ENCODE measurements at regions not wholly inside any gene's neighbourhood (a gene's known extent, or its start where the extent isn't known, plus 50 kb on each side); places are given as distances from the start of the nearest gene placed in this dataset.

DNA sequence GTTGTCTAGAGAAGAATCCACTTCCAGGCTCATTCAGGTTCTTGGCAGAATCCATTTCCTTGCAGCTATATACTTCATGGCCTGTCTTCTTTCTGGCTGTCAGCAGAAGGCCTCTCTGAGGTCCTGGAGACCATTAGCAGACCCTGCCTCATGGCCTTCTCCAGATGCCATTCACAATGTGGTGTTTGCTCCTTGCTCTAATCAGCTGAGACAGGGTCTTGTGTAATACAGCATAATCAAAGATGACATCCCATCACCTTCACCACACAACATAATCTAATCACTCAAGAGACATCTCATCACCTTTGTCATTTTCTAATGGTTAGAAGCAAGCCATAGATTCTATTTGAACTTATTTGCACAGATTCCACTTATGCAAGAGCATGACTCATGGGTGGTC, 403.9 kb upstream of the LRRC7 start:
- in situ Hi-C loops (cut with HindIII; ENCODE audit: low sequenced_read_pairs), result no loop called here
- DNase-seq (ENCODE audit: low spot score), result no peak

GRCh38 chr1:69167876-69168275, 399.8 kb upstream of the LRRC7 start:
- in situ Hi-C loops (cut with HindIII; ENCODE audit: low sequenced_read_pairs), result no loop called here
- no peak for DNase-seq (ENCODE audit: low spot score)

DNA sequence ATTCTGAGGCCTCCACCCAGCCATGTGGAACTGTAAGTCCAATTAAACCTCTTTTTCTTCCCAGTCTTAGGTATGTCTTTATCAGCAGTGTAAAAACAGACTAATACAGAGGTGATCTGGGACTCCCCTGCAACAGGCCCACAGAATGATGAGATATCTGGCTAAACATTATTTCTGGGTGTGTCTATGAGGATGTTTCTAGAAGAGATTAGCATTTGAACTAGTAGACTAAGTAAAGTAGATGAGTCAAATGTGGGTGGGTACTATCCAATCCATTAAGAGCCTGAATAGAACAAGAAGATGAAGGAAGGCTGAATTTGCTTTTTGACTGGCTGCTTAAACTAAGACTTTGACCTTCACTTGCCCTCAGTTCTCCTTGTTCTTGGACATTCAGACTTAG, 396.5 kb upstream of the LRRC7 start:
- DNase-seq (ENCODE audit: low spot score), result no peak
- in situ Hi-C loops (cut with HindIII; ENCODE audit: low sequenced_read_pairs), result no loop called here

DNA sequence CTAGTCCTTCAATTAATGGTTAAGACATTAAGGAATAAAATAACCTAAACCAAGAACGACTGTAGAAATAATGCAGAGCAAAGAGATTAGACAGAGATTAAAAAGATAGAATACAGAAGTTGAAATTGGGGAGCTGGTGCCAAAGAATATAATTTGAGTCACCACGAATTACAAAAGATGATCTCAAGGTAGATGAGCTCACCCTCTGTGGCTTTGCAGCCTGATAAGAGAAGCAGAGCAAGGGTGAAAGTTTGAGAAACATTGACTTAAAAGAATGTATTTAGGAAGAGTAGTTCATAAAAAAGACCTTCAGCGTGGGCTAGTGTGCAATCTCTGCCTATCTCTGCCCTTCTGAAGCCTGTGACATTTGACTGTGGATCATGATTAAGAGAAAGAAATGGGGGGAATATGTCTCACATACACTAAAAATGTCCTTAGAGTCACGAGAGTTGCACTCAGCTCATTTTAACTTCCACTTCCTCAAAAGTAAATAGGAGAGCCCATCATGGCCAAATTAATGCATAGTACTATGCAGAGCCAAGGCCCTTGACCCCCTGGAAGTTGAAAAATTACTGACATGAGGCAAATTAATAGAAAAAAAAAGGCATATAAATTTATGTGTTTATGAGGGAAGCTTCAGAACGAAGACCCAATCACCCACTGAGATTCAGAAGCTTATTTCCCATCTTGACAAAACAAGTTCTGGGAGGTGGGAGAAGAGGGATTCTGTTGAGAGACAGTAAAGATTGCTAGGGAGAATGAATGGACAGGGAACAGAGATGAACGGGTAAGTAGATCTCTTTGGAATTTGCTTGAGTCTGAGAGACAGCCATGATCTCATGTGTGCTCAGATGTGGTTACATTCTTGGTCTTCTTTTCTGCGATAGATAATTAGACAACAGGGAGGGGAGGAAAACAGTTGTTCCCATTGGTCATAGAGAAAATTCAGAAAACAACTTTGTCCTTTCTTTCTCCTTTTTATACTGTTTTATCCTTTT, 395.4 kb upstream of the LRRC7 start:
- in situ Hi-C loops (cut with HindIII; ENCODE audit: low sequenced_read_pairs), result no loop called here
- DNase-seq (ENCODE audit: low spot score), result no peak

DNA sequence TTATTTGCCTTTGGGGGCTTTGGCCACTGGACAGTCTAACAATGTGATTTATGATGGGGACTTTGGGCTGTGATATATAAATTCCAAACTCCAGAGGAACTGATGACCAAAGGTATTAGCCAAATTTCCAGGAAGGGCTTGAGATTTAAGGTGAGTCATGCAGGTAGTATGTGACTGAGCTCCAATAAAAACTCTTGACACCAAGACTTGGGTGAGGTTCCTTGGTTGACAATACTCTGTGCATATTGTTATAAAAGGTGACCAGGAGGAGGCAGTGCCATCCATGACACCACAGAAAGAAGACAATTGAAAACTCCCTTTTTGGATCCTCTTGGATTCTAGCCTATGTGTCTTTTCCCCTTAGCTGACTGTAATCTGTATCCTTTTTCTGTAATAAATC, 392.7 kb upstream of the LRRC7 start:
- DNase-seq (ENCODE audit: low spot score), result no peak
- in situ Hi-C loops (cut with HindIII; ENCODE audit: low sequenced_read_pairs), result no loop called here

DNA sequence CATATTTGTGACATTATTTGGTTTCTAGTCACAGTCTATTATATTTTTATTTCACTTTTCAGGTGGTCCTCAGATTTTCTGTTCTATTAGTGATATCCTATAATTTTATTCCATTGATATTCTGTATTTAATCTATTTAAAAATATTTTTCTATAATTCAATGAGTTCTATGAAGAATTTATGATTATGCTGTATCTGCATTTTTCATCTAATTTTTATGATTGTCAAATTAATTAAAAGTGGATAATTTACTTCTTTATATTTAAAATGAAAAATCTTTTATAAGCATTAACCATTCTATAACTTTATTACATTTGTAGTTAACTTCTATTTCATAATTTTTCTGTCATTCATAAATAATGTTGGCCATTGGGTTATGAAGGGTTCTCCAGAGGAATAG, 387.4 kb upstream of the LRRC7 start:
- no peak for DNase-seq (ENCODE audit: low spot score)
- in situ Hi-C loops (cut with HindIII; ENCODE audit: low sequenced_read_pairs), result no loop called here

GRCh38 chr1:69185378-69185777, 382.3 kb upstream of the LRRC7 start:
- no peak for DNase-seq (ENCODE audit: low spot score)
- in situ Hi-C loops (cut with HindIII; ENCODE audit: low sequenced_read_pairs), result no loop called here

DNA sequence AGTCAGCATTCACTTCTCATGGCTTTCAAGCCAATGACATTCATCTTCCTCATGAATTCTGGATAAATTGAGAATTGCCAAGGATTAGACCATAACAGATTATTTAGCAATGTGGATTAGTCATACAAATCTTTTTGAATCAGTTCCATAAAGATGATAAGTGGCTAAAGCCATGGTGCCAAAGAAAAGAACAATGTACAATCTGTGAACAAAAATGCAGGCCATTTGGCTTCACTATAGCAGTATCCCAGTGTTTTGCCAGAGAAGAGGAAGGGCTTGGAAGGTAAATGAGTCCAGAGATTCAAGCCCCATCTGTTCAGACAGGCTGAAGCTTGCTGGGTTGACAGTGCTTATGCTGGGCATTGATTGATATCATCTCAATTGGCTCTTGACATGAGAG, 376.4 kb upstream of the LRRC7 start:
- in situ Hi-C loops (cut with HindIII; ENCODE audit: low sequenced_read_pairs), result no loop called here
- peak; percentile 2 for DNase-seq (ENCODE audit: low spot score)

DNA sequence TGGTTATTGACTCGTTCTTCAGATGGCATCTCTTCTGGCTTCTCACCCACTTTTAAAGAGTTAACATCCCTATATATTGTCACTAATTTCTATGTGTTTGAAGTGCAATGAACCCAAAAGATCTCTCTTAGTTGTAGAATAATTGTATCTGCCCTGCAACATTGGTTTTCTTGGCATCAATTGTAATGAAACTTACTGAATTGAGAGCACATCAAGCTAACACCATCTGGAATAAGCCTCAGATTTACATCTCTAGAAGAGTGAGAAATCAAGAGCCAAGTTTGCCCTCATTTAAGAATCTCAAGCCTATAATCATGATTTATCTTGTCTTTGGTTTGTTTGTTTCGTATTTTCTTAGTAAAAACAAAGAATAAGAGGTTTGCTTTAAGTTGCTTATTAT, 372.6 kb upstream of the LRRC7 start:
- in situ Hi-C loops (cut with HindIII; ENCODE audit: low sequenced_read_pairs), result no loop called here
- no peak for DNase-seq (ENCODE audit: low spot score)

DNA sequence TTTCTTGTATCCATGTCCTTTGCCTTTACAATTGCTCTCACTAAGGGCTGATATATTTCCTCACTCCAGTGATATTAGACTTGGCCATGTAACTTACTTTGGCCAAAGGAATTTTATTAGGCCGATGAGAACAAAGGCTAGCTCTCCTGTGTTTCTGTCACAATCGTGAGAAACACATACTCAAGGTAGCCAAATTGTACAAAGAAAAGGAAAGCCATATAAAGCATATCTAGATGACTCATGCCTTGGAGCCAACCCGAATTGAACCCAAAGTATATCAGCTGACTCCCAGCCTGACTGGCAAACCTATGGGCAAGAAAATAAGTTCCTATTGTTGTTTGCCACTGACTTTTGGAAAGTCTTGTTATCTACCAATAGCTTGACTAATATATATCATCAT, 371.7 kb upstream of the LRRC7 start:
- in situ Hi-C loops (cut with HindIII; ENCODE audit: low sequenced_read_pairs), result no loop called here
- no peak for DNase-seq (ENCODE audit: low spot score)

GRCh38 chr1:69197816-69198215, 369.9 kb upstream of the LRRC7 start:
- in situ Hi-C loops (cut with HindIII; ENCODE audit: low sequenced_read_pairs), result no loop called here
- no peak for DNase-seq (ENCODE audit: low spot score)

DNA sequence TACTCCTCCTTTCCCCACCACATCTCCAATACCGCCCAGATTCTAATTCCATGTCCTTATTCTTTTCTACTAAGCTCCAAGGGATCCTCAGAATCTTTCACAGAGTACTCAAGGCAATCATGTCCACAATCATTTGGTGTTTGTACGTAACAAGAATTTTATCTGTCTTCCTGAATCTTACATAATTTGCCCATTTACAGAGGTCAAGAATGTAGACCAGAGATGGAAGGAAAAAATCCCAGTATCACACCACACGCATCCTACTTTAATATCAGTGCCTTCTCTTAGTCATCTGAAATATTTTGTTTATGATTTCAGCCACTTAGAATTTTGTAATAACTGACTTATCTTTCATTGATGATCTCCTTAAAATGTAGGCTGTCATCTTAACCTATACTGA, 366.0 kb upstream of the LRRC7 start:
- in situ Hi-C loops (cut with HindIII; ENCODE audit: low sequenced_read_pairs), result no loop called here
- no peak for DNase-seq (ENCODE audit: low spot score)

DNA sequence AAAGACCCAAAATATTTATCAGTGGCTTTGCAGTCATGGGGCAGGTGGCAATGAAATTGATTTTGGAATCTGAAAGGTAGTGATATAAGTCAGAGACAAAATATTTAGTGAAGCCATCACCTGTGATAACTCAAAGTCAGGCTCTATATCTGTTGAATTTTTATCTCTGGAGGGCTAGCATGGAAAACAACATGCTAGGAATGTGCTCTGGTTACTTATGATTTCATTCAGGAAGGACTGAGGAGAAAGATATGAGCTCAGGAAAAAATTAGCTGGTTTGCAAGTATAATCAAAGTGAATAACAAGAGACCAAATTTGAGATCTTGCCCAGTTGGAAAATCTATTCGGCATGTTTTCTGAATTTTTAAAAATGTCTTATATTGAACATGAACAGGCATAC, 364.6 kb upstream of the LRRC7 start:
- in situ Hi-C loops (cut with HindIII; ENCODE audit: low sequenced_read_pairs), result no loop called here
- DNase-seq (ENCODE audit: low spot score), result no peak

- no peak for DNase-seq (ENCODE audit: low spot score)
- in situ Hi-C loops (cut with HindIII; ENCODE audit: low sequenced_read_pairs), result no loop called here
These were observed 354.1 kb upstream of the LRRC7 start for GRCh38 chr1:69213644-69214043.

DNA sequence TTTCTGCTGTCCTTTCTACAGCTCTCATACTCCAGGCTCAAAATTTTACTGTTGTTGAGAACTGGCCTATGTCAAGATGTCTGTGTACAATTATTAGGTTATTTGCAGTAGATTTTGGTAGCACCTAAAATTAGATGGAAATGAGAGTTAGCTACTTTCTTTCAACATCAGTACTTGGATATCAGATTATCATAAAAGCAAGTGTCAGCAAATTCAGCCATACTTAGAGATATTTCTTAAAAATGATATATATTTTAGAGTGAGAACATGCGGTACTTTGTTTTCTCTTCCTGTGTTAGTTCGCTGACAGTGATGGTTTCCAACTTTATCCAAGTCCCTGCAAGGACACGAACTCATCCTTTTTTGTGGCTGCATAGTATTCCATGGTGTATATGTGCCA, 351.8 kb upstream of the LRRC7 start:
- in situ Hi-C loops (cut with HindIII; ENCODE audit: low sequenced_read_pairs), result no loop called here
- DNase-seq (ENCODE audit: low spot score), result no peak

GRCh38 chr1:69220672-69221071, 347.1 kb upstream of the LRRC7 start:
- in situ Hi-C loops (cut with HindIII; ENCODE audit: low sequenced_read_pairs), result no loop called here
- no peak for DNase-seq (ENCODE audit: low spot score)

- DNase-seq (ENCODE audit: low spot score), result no peak
- in situ Hi-C loops (cut with HindIII; ENCODE audit: low sequenced_read_pairs), result no loop called here
These were observed 346.2 kb upstream of the LRRC7 start for GRCh38 chr1:69221524-69221923.

GRCh38 chr1:69223156-69223555, 344.6 kb upstream of the LRRC7 start:
- in situ Hi-C loops (cut with HindIII; ENCODE audit: low sequenced_read_pairs), result no loop called here
- no peak for DNase-seq (ENCODE audit: low spot score)

DNA sequence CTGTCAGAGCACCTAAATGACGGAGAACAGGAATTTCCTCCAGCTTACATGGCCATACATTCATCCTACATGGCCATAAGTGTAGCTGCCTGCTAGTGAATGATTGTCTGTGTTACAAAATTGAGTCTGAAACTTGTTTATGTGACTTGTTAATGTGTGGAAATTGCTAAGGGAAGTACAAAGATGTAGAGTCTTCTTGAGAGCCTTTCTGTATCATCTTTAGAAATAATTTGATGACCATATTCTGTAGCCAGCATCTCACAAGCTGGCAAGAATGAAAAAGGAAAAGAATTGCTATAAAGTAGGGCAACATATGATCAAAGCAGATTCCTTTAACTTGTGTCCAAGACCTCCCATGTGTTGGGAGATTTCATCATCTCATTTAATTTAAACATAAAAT, 339.2 kb upstream of the LRRC7 start:
- in situ Hi-C loops (cut with HindIII; ENCODE audit: low sequenced_read_pairs), result no loop called here
- DNase-seq (ENCODE audit: low spot score), result no peak

GRCh38 chr1:69230208-69230607, 337.5 kb upstream of the LRRC7 start:
- no peak for DNase-seq (ENCODE audit: low spot score)
- in situ Hi-C loops (cut with HindIII; ENCODE audit: low sequenced_read_pairs), result no loop called here

DNA sequence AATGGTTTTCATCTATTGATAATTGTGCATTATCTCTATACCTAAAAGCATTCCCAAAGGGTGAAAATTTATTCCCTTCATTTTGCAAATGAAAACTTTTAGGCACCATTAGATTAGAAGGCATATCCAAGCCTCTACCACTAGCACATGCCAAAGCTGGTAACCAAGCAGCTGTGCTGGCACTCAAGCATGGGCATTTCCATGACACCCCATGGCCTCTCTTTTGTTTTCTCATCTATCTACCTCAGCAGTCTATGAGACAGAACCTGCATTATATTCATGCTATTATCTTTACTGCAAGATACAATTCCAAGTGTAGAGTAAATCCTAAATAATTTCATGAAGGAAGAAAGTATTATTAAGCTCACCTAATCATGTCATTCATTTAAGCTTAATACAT, 334.3 kb upstream of the LRRC7 start:
- in situ Hi-C loops (cut with HindIII; ENCODE audit: low sequenced_read_pairs), result no loop called here

More for the DNA sequence above, 334.3 kb upstream of the LRRC7 start:
- DNase-seq (ENCODE audit: low spot score), result no peak
